Astrocyte (in vitro differentiated cells and primary cell): ENCODE measurements at regions not wholly inside any gene's neighbourhood (a gene's known extent, or its start where the extent isn't known, plus 50 kb on each side); places are given as distances from the start of the nearest gene placed in this dataset.

ENCODE experiments used
- DNase-seq: peaks from one replicate; pipeline ENCODE4 v3.0.0-alpha.2; 2010; ENCODE audit warnings: low read depth
- FAIRE-seq: peaks from 2 replicates; lab custom pipeline; 2011; peaks lifted over from hg19 to GRCh38; lab: Jason Lieb, UNC
- H2AFZ ChIP-seq: 2 replicates; pipeline ENCODE4 v1.6.0; 2012; ENCODE audit warnings: low read depth, low read length, inconsistent platforms
- H3K27ac ChIP-seq: 2 replicates; pipeline ENCODE4 v1.5.1; 2011; ENCODE audit warnings: low read depth, low read length, inconsistent platforms
- H3K27me3 ChIP-seq: 2 replicates; pipeline ENCODE4 v1.6.0; 2011; ENCODE audit warnings: low read length, inconsistent platforms; ENCODE audit not compliant: insufficient read depth
- H3K36me3 ChIP-seq: 2 replicates; pipeline ENCODE4 v1.5.1; 2011; ENCODE audit warnings: low read length, inconsistent platforms; ENCODE audit not compliant: insufficient read depth
- H3K4me1 ChIP-seq: 2 replicates; pipeline ENCODE4 v1.5.1; 2011; ENCODE audit warnings: low read length, inconsistent platforms; ENCODE audit not compliant: insufficient read depth
- H3K4me2 ChIP-seq: 2 replicates; pipeline ENCODE4 v1.6.0; 2012; ENCODE audit warnings: low read length, inconsistent platforms
- H3K4me3 ChIP-seq: 2 replicates; pipeline ENCODE4 v1.5.1; 2011; ENCODE audit warnings: low read depth, mild to moderate bottlenecking, low read length, inconsistent platforms; ENCODE audit not compliant: insufficient read depth
- H3K79me2 ChIP-seq: 2 replicates; pipeline ENCODE4 v1.6.0; 2012; ENCODE audit warnings: mild to moderate bottlenecking, low read length, inconsistent platforms; ENCODE audit not compliant: insufficient read depth
- H3K9ac ChIP-seq: 2 replicates; pipeline ENCODE4 v1.6.0; 2012; ENCODE audit warnings: mild to moderate bottlenecking, low read length, inconsistent platforms
- H3K9me3 ChIP-seq: 2 replicates; pipeline ENCODE4 v1.5.1; 2012; ENCODE audit warnings: low read depth, mild to moderate bottlenecking, low read length, inconsistent platforms; ENCODE audit not compliant: insufficient read depth
- H4K20me1 ChIP-seq: 2 replicates; pipeline ENCODE4 v1.6.0; 2012; ENCODE audit warnings: low read length, inconsistent platforms; ENCODE audit not compliant: insufficient read depth
- H3K27ac Mint-ChIP-seq: one replicate; pipeline ENCODE4 v1.8.0; 2021; ENCODE audit warnings: mild to moderate bottlenecking, mixed read lengths; ENCODE audit not compliant: unreplicated experiment
- H3K27me3 Mint-ChIP-seq: one replicate; pipeline ENCODE4 v1.8.0; 2021; ENCODE audit warnings: low read depth, mixed read lengths; ENCODE audit not compliant: unreplicated experiment
- H3K36me3 Mint-ChIP-seq: one replicate; pipeline ENCODE4 v1.8.0; 2021; ENCODE audit warnings: low read depth, mixed read lengths; ENCODE audit not compliant: unreplicated experiment
- H3K4me1 Mint-ChIP-seq: one replicate; pipeline ENCODE4 v1.8.0; 2021; ENCODE audit warnings: low read depth, mixed read lengths; ENCODE audit not compliant: unreplicated experiment
- H3K4me3 Mint-ChIP-seq: one replicate; pipeline ENCODE4 v1.8.0; 2021; ENCODE audit warnings: mild to moderate bottlenecking, moderate library complexity, mixed read lengths; ENCODE audit not compliant: unreplicated experiment
- H3K9me3 Mint-ChIP-seq: one replicate; pipeline ENCODE4 v1.8.0; 2021; ENCODE audit warnings: mild to moderate bottlenecking, mixed read lengths; ENCODE audit not compliant: unreplicated experiment
- CTCF ChIP-seq: IDR thresholded peaks from 2 replicates; pipeline ENCODE4 v1.5.1; 2011; ENCODE audit warnings: low read depth, mild to moderate bottlenecking, inconsistent platforms, low read length, moderate library complexity; ENCODE audit not compliant: insufficient read depth
- EZH2 ChIP-seq: IDR thresholded peaks from 2 replicates; pipeline ENCODE4 v1.6.1; 2012; ENCODE audit warnings: mild to moderate bottlenecking, low read length, inconsistent platforms; ENCODE audit not compliant: insufficient read depth

GRCh38 chr5:35371951-35372426, 141.7 kb upstream of the PRLR start:
- Mint-ChIP-seq H3K4me1 (no peaks in the 10 kb centered on the region), H3K9me3 (no peaks in the 10 kb centered on the region), H3K27ac (no peak overlapping the region), H3K4me3 (no peak overlapping the region), H3K36me3 (no peaks in the 10 kb centered on the region), H3K27me3 (no peaks in the 10 kb centered on the region)
- Histone ChIP-seq H3K79me2 (no peaks in the 10 kb centered on the region), H2AFZ (no peak overlapping the region), H3K4me3 (no peak overlapping the region), H3K9ac (no peak overlapping the region), H3K36me3 (no peaks in the 10 kb centered on the region), H3K27ac (no peak overlapping the region), H3K27me3 (no peaks in the 10 kb centered on the region), H4K20me1 (no peaks in the 10 kb centered on the region), H3K4me2 (no peak overlapping the region), H3K4me1 (no peaks in the 10 kb centered on the region), H3K9me3 (no peaks in the 10 kb centered on the region)
- FAIRE-seq (no peak), DNase-seq (no peak)
- TF ChIP-seq CTCF = no peak
- no peak for TF ChIP-seq EZH2

GRCh38 chr5:35370871-35371270, 140.6 kb upstream of the PRLR start:
- Histone ChIP-seq H3K27ac (no peak overlapping the region), H3K4me3 (no peak overlapping the region), H2AFZ (no peak overlapping the region), H3K4me2 (no peak overlapping the region), H3K9me3 (no peaks in the 10 kb centered on the region), H3K4me1 (no peaks in the 10 kb centered on the region), H3K79me2 (no peaks in the 10 kb centered on the region), H3K36me3 (no peaks in the 10 kb centered on the region), H3K27me3 (no peaks in the 10 kb centered on the region), H4K20me1 (no peaks in the 10 kb centered on the region), H3K9ac (no peak overlapping the region)
- Mint-ChIP-seq H3K36me3 (no peaks in the 10 kb centered on the region), H3K9me3 (no peaks in the 10 kb centered on the region), H3K27ac (no peak overlapping the region), H3K4me3 (no peak overlapping the region), H3K4me1 (no peaks in the 10 kb centered on the region), H3K27me3 (no peaks in the 10 kb centered on the region)
- no peak for TF ChIP-seq CTCF
- TF ChIP-seq EZH2 = no peak
- DNase-seq (no peak), FAIRE-seq (no peak)

DNA sequence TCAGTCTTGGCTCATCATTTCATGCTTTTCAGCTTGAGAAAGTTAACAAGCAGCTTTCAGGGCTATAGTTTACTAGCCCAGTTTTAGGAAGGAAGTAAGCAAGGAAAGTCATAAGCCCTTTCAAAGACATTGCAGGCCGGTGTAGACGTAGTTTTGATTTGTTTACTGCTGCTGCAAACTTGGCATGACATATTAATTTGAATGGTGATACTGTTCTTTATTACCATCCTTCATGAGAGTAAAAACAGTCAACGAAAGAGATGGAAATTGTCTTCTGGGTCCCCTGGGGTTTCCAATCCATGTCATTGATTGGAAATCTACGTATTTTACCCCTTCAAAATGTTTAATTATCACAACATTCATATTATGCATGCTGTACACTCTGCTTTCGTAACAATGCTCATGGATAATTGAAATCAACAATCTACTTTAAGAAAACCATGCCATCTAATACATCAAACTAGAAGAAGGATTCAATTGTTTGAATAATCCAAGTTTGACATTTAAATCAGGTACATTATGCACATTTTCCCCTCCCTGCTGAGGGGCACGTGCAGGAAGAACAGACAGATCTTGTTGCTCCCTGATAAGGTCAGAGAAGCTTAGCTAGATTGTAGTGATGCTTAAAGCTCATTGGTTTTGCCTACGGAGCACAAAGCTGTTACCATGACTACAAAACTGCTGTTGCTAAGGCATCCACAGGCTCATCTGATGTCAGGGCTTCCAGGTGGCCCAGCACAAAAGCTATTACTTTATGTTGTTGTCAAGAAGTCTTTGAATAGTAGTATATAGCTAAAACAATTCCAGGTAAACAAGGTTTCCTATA, 139.9 kb upstream of the PRLR start:
- no peak for FAIRE-seq
- no peaks in the 10 kb centered on the region for H3K4me1 Mint-ChIP-seq
- no peak overlapping the region for H3K4me3 Mint-ChIP-seq
- Histone ChIP-seq H3K4me2 (no peak overlapping the region), H3K9me3 (no peaks in the 10 kb centered on the region), H4K20me1 (no peaks in the 10 kb centered on the region), H3K4me1 (no peaks in the 10 kb centered on the region), H3K36me3 (no peaks in the 10 kb centered on the region), H2AFZ (no peak overlapping the region), H3K27ac (no peak overlapping the region), H3K9ac (no peak overlapping the region), H3K27me3 (no peaks in the 10 kb centered on the region), H3K4me3 (no peak overlapping the region), H3K79me2 (no peaks in the 10 kb centered on the region)
- TF ChIP-seq EZH2 (no peak), CTCF (no peak)
- H3K9me3 Mint-ChIP-seq = no peaks in the 10 kb centered on the region
- DNase-seq = no peak
- no peak overlapping the region for H3K27ac Mint-ChIP-seq
- H3K36me3 Mint-ChIP-seq = no peaks in the 10 kb centered on the region
- H3K27me3 Mint-ChIP-seq = no peaks in the 10 kb centered on the region
